ENCODE measurements at regions not wholly inside any gene's neighbourhood (a gene's known extent, or its start where the extent isn't known, plus 50 kb on each side); places are given as distances from the start of the nearest gene placed in this dataset.

GRCh38 chr7:46571996-46572395, 650.9 kb upstream of the IGFBP3 start:
- TF ChIP-seq RAD21 (IDR thresholded peaks at IDR 0.05; ENCODE audit: low read depth) (no peak), SRF (IDR thresholded peaks at IDR 0.05; ENCODE audit: low read depth) (no peak), POLR2AphosphoS5 (IDR thresholded peaks at IDR 0.05; ENCODE audit: low read depth, low read length) (no peak), POLR2A (IDR thresholded peaks at IDR 0.05; ENCODE audit: borderline replicate concordance, extremely low read depth, insufficient read depth, insufficient read length) (no peak), CTCF (IDR thresholded peaks at IDR 0.05 in 2 of 3, conservative IDR thresholded peaks at IDR 0.05 in 1 of 3; ENCODE audit: borderline replicate concordance in 1 of 3, insufficient read depth in 1 of 3, low read depth in 2 of 3, low read length in 2 of 3) (no peak), EZH2phosphoT487 (IDR thresholded peaks at IDR 0.05; ENCODE audit: borderline replicate concordance) (no peak), CEBPB (IDR thresholded peaks at IDR 0.05; ENCODE audit: low read depth) (no peak)
